ENCODE measurements at regions not wholly inside any gene's neighbourhood (a gene's known extent, or its start where the extent isn't known, plus 50 kb on each side); places are given as distances from the start of the nearest gene placed in this dataset.

- DNase-seq (ENCODE audit: insufficient read length, low spot score) (no peak), FAIRE-seq (no peak)
- TF ChIP-seq POLR2AphosphoS5 (IDR thresholded peaks at IDR 0.05; ENCODE audit: low read depth, low read length) (no peak), POU2F2 (IDR thresholded peaks at IDR 0.05; ENCODE audit: low read depth, low read length) (no peak), TAF1 (IDR thresholded peaks at IDR 0.05; ENCODE audit: low read depth, low read length) (no peak), POLR2A (IDR thresholded peaks at IDR 0.05; ENCODE audit: low read depth, low read length) (no peak), PAX5 (IDR thresholded peaks at IDR 0.05; ENCODE audit: insufficient read depth, low read length, severe bottlenecking) (no peak), SPI1 (IDR thresholded peaks at IDR 0.05; ENCODE audit: low read depth, low read length) (no peak)
These were observed 559.0 kb downstream of the PDCD6IP start for GRCh38 chr3:34357461-34357860.

GRCh38 chr3:34359064-34359463, 560.6 kb downstream of the PDCD6IP start:
- FAIRE-seq (no peak), DNase-seq (ENCODE audit: insufficient read length, low spot score) (no peak)
- no peak for TF ChIP-seq TAF1 (IDR thresholded peaks at IDR 0.05; ENCODE audit: low read depth, low read length)

- peak; percentile 35 for FAIRE-seq
- DNase-seq (ENCODE audit: insufficient read length, low spot score) = no peak
- TF ChIP-seq POU2F2 (IDR thresholded peaks at IDR 0.05; ENCODE audit: low read depth, low read length) = no peak
- no peak for TF ChIP-seq PAX5 (IDR thresholded peaks at IDR 0.05; ENCODE audit: insufficient read depth, low read length, severe bottlenecking)
- TF ChIP-seq TAF1 (IDR thresholded peaks at IDR 0.05; ENCODE audit: low read depth, low read length) = no peak
- TF ChIP-seq POLR2A (IDR thresholded peaks at IDR 0.05; ENCODE audit: low read depth, low read length) = no peak
- TF ChIP-seq SPI1 (IDR thresholded peaks at IDR 0.05; ENCODE audit: low read depth, low read length) = no peak
- no peak for TF ChIP-seq POLR2AphosphoS5 (IDR thresholded peaks at IDR 0.05; ENCODE audit: low read depth, low read length)
These were observed 562.3 kb downstream of the PDCD6IP start for GRCh38 chr3:34360713-34361112.

- TF ChIP-seq SPI1 (IDR thresholded peaks at IDR 0.05; ENCODE audit: low read depth, low read length) = peak; percentile 44; the same call in 1 of the 2 replicates
- no peak for TF ChIP-seq POLR2A (IDR thresholded peaks at IDR 0.05; ENCODE audit: low read depth, low read length)
- FAIRE-seq (peak; percentile 90), DNase-seq (ENCODE audit: insufficient read length, low spot score) (peak; percentile 5)
These were observed 563.5 kb downstream of the PDCD6IP start for GRCh38 chr3:34361921-34362320.

GRCh38 chr3:34362910-34363309, 564.5 kb downstream of the PDCD6IP start:
- DNase-seq (ENCODE audit: insufficient read length, low spot score) (no peak), FAIRE-seq (no peak)
- TF ChIP-seq SPI1 (IDR thresholded peaks at IDR 0.05; ENCODE audit: low read depth, low read length) (no peak), PAX5 (IDR thresholded peaks at IDR 0.05; ENCODE audit: insufficient read depth, low read length, severe bottlenecking) (no peak), TAF1 (IDR thresholded peaks at IDR 0.05; ENCODE audit: low read depth, low read length) (no peak), POLR2AphosphoS5 (IDR thresholded peaks at IDR 0.05; ENCODE audit: low read depth, low read length) (no peak), POLR2A (IDR thresholded peaks at IDR 0.05; ENCODE audit: low read depth, low read length) (no peak), POU2F2 (IDR thresholded peaks at IDR 0.05; ENCODE audit: low read depth, low read length) (no peak)

GRCh38 chr3:34363881-34364280, 565.5 kb downstream of the PDCD6IP start:
- FAIRE-seq (no peak), DNase-seq (ENCODE audit: insufficient read length, low spot score) (no peak)
- TF ChIP-seq TAF1 (IDR thresholded peaks at IDR 0.05; ENCODE audit: low read depth, low read length) (no peak), POU2F2 (IDR thresholded peaks at IDR 0.05; ENCODE audit: low read depth, low read length) (no peak), POLR2AphosphoS5 (IDR thresholded peaks at IDR 0.05; ENCODE audit: low read depth, low read length) (no peak), POLR2A (IDR thresholded peaks at IDR 0.05; ENCODE audit: low read depth, low read length) (no peak), PAX5 (IDR thresholded peaks at IDR 0.05; ENCODE audit: insufficient read depth, low read length, severe bottlenecking) (no peak), SPI1 (IDR thresholded peaks at IDR 0.05; ENCODE audit: low read depth, low read length) (no peak)

GRCh38 chr3:34364335-34364734, 565.9 kb downstream of the PDCD6IP start:
- DNase-seq (ENCODE audit: insufficient read length, low spot score) = no peak
- no peak for FAIRE-seq
- TF ChIP-seq SPI1 (IDR thresholded peaks at IDR 0.05; ENCODE audit: low read depth, low read length) = no peak
- no peak for TF ChIP-seq POLR2AphosphoS5 (IDR thresholded peaks at IDR 0.05; ENCODE audit: low read depth, low read length)
- TF ChIP-seq PAX5 (IDR thresholded peaks at IDR 0.05; ENCODE audit: insufficient read depth, low read length, severe bottlenecking) = no peak
- no peak for TF ChIP-seq TAF1 (IDR thresholded peaks at IDR 0.05; ENCODE audit: low read depth, low read length)
- TF ChIP-seq POLR2A (IDR thresholded peaks at IDR 0.05; ENCODE audit: low read depth, low read length) = no peak
- no peak for TF ChIP-seq POU2F2 (IDR thresholded peaks at IDR 0.05; ENCODE audit: low read depth, low read length)

GRCh38 chr3:34365231-34365630, 566.8 kb downstream of the PDCD6IP start:
- TF ChIP-seq PAX5 (IDR thresholded peaks at IDR 0.05; ENCODE audit: insufficient read depth, low read length, severe bottlenecking) (no peak), POLR2A (IDR thresholded peaks at IDR 0.05; ENCODE audit: low read depth, low read length) (no peak), SPI1 (IDR thresholded peaks at IDR 0.05; ENCODE audit: low read depth, low read length) (no peak), TAF1 (IDR thresholded peaks at IDR 0.05; ENCODE audit: low read depth, low read length) (no peak), POLR2AphosphoS5 (IDR thresholded peaks at IDR 0.05; ENCODE audit: low read depth, low read length) (no peak), POU2F2 (IDR thresholded peaks at IDR 0.05; ENCODE audit: low read depth, low read length) (no peak)
- no peak for FAIRE-seq

GRCh38 chr3:34365771-34366170, 567.3 kb downstream of the PDCD6IP start:
- FAIRE-seq (no peak), DNase-seq (ENCODE audit: insufficient read length, low spot score) (no peak)
- TF ChIP-seq POU2F2 (IDR thresholded peaks at IDR 0.05; ENCODE audit: low read depth, low read length) (no peak), SPI1 (IDR thresholded peaks at IDR 0.05; ENCODE audit: low read depth, low read length) (no peak), TAF1 (IDR thresholded peaks at IDR 0.05; ENCODE audit: low read depth, low read length) (no peak), PAX5 (IDR thresholded peaks at IDR 0.05; ENCODE audit: insufficient read depth, low read length, severe bottlenecking) (no peak), POLR2AphosphoS5 (IDR thresholded peaks at IDR 0.05; ENCODE audit: low read depth, low read length) (no peak), POLR2A (IDR thresholded peaks at IDR 0.05; ENCODE audit: low read depth, low read length) (no peak)

More at GRCh38 chr3:34365231-34365630, 566.8 kb downstream of the PDCD6IP start:
- no peak for DNase-seq (ENCODE audit: insufficient read length, low spot score)

- no peak for FAIRE-seq
- no peak for DNase-seq (ENCODE audit: insufficient read length, low spot score)
- no peak for TF ChIP-seq POLR2AphosphoS5 (IDR thresholded peaks at IDR 0.05; ENCODE audit: low read depth, low read length)
- TF ChIP-seq TAF1 (IDR thresholded peaks at IDR 0.05; ENCODE audit: low read depth, low read length) = no peak
- TF ChIP-seq PAX5 (IDR thresholded peaks at IDR 0.05; ENCODE audit: insufficient read depth, low read length, severe bottlenecking) = no peak
- TF ChIP-seq SPI1 (IDR thresholded peaks at IDR 0.05; ENCODE audit: low read depth, low read length) = no peak
- no peak for TF ChIP-seq POU2F2 (IDR thresholded peaks at IDR 0.05; ENCODE audit: low read depth, low read length)
- TF ChIP-seq POLR2A (IDR thresholded peaks at IDR 0.05; ENCODE audit: low read depth, low read length) = no peak
These were observed 569.1 kb downstream of the PDCD6IP start for GRCh38 chr3:34367521-34367920.
